Esophagus squamous epithelium (tissue), 4 donors: ENCODE measurements at regions not wholly inside any gene's neighbourhood (a gene's known extent, or its start where the extent isn't known, plus 50 kb on each side); places are given as distances from the start of the nearest gene placed in this dataset.

Source experiments
- CTCF ChIP-seq, 6 experiments: fragments of 450-650 bp in 4 of 6; fragments of 200-600 bp in 2 of 6; sonication (generic) in 2 of 6; IDR thresholded peaks; one replicate each; pipeline ENCODE4 v1.5.1; 2016 to 2019; ENCODE audit warnings: antibody characterized with exemption in 6 of 6, mild to moderate bottlenecking in 4 of 6, moderate library complexity in 4 of 6
- POLR2A ChIP-seq, 4 donors: fragments of 450-650 bp; IDR thresholded peaks; one replicate each; pipeline ENCODE4 v1.6.1; 2017; ENCODE audit warnings: antibody characterized with exemption in 4 of 4, mild to moderate bottlenecking in 4 of 4, moderate library complexity in 3 of 4

GRCh38 chr3:59641169-59641899, 591.5 kb upstream of the CFAP20DC start:
- no peak for TF ChIP-seq CTCF (IDR thresholded peaks at IDR 0.05)
- no peak for TF ChIP-seq POLR2A (IDR thresholded peaks at IDR 0.05)
